Fibroblast of pulmonary artery (primary cell): ENCODE measurements at regions not wholly inside any gene's neighbourhood (a gene's known extent, or its start where the extent isn't known, plus 50 kb on each side); places are given as distances from the start of the nearest gene placed in this dataset.
A peak's percentile ranks its signal among the peaks of the same experiment; 100 is the strongest.

ENCODE experiments used
- DNase-seq: peaks from one replicate; pipeline ENCODE4 v3.0.0-alpha.2; 2010; ENCODE audit warnings: low read depth
- H3K4me3 ChIP-seq: replicated peaks from 2 replicates; pipeline ENCODE4 v1.5.1; 2011; ENCODE audit warnings: low read depth, mild to moderate bottlenecking, control low read depth, low read length, moderate library complexity
- CTCF ChIP-seq: IDR thresholded peaks from 2 replicates; pipeline ENCODE4 v1.5.1; 2011; ENCODE audit warnings: mild to moderate bottlenecking, control low read depth, low read length, inconsistent platforms; ENCODE audit errors: missing control alignments

GRCh38 chr4:20416800-20417199, 165.1 kb downstream of the SLIT2 start:
- no peak for DNase-seq
- no peak for TF ChIP-seq CTCF
- H3K4me3 ChIP-seq, result no peak overlapping the region

- peak; percentile 65 for TF ChIP-seq CTCF
- peak; percentile 88 for DNase-seq
- peak overlapping the region; percentile 52 for H3K4me3 ChIP-seq
These were observed 167.3 kb downstream of the SLIT2 start for GRCh38 chr4:20418861-20419451.

- H3K4me3 ChIP-seq, result no peak overlapping the region
- DNase-seq, result no peak
- TF ChIP-seq CTCF, result no peak
These were observed 169.4 kb downstream of the SLIT2 start for GRCh38 chr4:20420916-20421602.

GRCh38 chr4:20421603-20421985, 169.9 kb downstream of the SLIT2 start:
- DNase-seq, result peak; percentile 31
- TF ChIP-seq CTCF, result no peak
- no peak overlapping the region for H3K4me3 ChIP-seq

GRCh38 chr4:20422398-20422797, 170.7 kb downstream of the SLIT2 start:
- DNase-seq, result peak; percentile 80
- H3K4me3 ChIP-seq, result no peak overlapping the region
- TF ChIP-seq CTCF, result peak; percentile 67

- no peak for TF ChIP-seq CTCF
- H3K4me3 ChIP-seq, result no peak overlapping the region
- no peak for DNase-seq
These were observed 171.7 kb downstream of the SLIT2 start for GRCh38 chr4:20423420-20423819.

GRCh38 chr4:20426028-20426427, 174.3 kb downstream of the SLIT2 start:
- H3K4me3 ChIP-seq, result no peak overlapping the region
- TF ChIP-seq CTCF, result no peak
- DNase-seq, result no peak
